CD14-positive monocyte (primary cell): ENCODE measurements at regions not wholly inside any gene's neighbourhood (a gene's known extent, or its start where the extent isn't known, plus 50 kb on each side); places are given as distances from the start of the nearest gene placed in this dataset.

ENCODE experiments used
- DNase-seq, 3 donors: peaks; one replicate each; pipeline ENCODE4 v3.0.0-alpha.2; 2011 to 2022
- H2AFZ ChIP-seq: 2 replicates; pipeline ENCODE4 v1.6.0; 2012; ENCODE audit warnings: mild to moderate bottlenecking, low read depth, low read length, inconsistent platforms; ENCODE audit not compliant: insufficient read depth, poor library complexity, severe bottlenecking
- H3K27ac ChIP-seq, 2 donors: 1 replicate in 1 of 2; 2 replicates in 1 of 2; pipeline ENCODE4 v1.5.1; 2012 to 2013; ENCODE audit warnings: low read length in 2 of 2, control low read depth in 1 of 2, inconsistent platforms in 1 of 2, low read depth in 1 of 2, mild to moderate bottlenecking in 1 of 2
- H3K27me3 ChIP-seq, 2 donors: one replicate each; pipeline versions ENCODE4 v1.6.0 to v1.6.1; 2011 to 2013; ENCODE audit warnings: low read length in 2 of 2; ENCODE audit not compliant: control insufficient read depth in 2 of 2, insufficient read depth in 2 of 2
- H3K36me3 ChIP-seq, 2 donors: replicated peaks in 1 of 2; 1 replicate in 1 of 2; 2 replicates in 1 of 2; pipeline versions ENCODE4 v1.5.1 to v1.6.1; 2012 to 2013; ENCODE audit warnings: low read length in 2 of 2, control low read depth in 1 of 2, inconsistent platforms in 1 of 2, mild to moderate bottlenecking in 1 of 2; ENCODE audit not compliant: insufficient read depth in 2 of 2, control insufficient read depth in 1 of 2
- H3K4me1 ChIP-seq, 2 donors: 1 replicate in 1 of 2; 2 replicates in 1 of 2; pipeline versions ENCODE4 v1.5.1 to v1.6.1; 2012 to 2013; ENCODE audit warnings: low read length in 2 of 2, control low read depth in 1 of 2, inconsistent platforms in 1 of 2, mild to moderate bottlenecking in 1 of 2, moderate library complexity in 1 of 2; ENCODE audit not compliant: insufficient read depth in 2 of 2, control insufficient read depth in 1 of 2
- H3K4me2 ChIP-seq: replicated peaks from 2 replicates; pipeline ENCODE3; 2012; ENCODE audit warnings: low read length, moderate library complexity, mild to moderate bottlenecking; ENCODE audit not compliant: poor library complexity, severe bottlenecking; ENCODE audit errors: extremely low read depth
- H3K4me3 ChIP-seq, 3 experiments: fragments of 200-600 bp in 1 of 3; sonication (generic) in 1 of 3; replicated peaks in 1 of 3; 1 replicate in 2 of 3; 2 replicates in 1 of 3; pipeline ENCODE4 v1.5.1; 2011 to 2013; ENCODE audit warnings: low read length in 3 of 3, mild to moderate bottlenecking in 3 of 3, control low read depth in 2 of 3, low read depth in 2 of 3, inconsistent platforms in 1 of 3, moderate library complexity in 1 of 3
- H3K79me2 ChIP-seq: 2 replicates; pipeline ENCODE4 v1.6.0; 2012; ENCODE audit warnings: mild to moderate bottlenecking, control low read depth, inconsistent platforms, low read length, moderate library complexity; ENCODE audit not compliant: insufficient read depth
- H3K9ac ChIP-seq: 2 replicates; pipeline ENCODE4 v1.6.0; 2017; ENCODE audit warnings: low read length, mild to moderate bottlenecking; ENCODE audit not compliant: insufficient read depth, poor library complexity, severe bottlenecking
- H3K9me3 ChIP-seq, 2 donors: replicated peaks in 1 of 2; 1 replicate in 1 of 2; 2 replicates in 1 of 2; pipeline versions ENCODE4 v1.5.1 to v1.6.1; 2012 to 2013; ENCODE audit warnings: low read length in 2 of 2, control low read depth in 1 of 2; ENCODE audit not compliant: control insufficient read depth in 1 of 2, insufficient read depth in 1 of 2
- H4K20me1 ChIP-seq: 2 replicates; pipeline ENCODE4 v1.6.0; 2012; ENCODE audit warnings: mild to moderate bottlenecking, low read length, control low read depth, moderate library complexity; ENCODE audit not compliant: insufficient read depth
- H3K27ac Mint-ChIP-seq, 7 donors: one replicate each; pipeline ENCODE4 v1.8.0; 2020; ENCODE audit warnings: mild to moderate bottlenecking in 7 of 7, mixed read lengths in 7 of 7, moderate library complexity in 6 of 7, inconsistent platforms in 2 of 7
- H3K27me3 Mint-ChIP-seq, 3 donors: one replicate each; pipeline ENCODE4 v1.8.0; 2021 to 2022; ENCODE audit warnings: low read depth in 3 of 3, mild to moderate bottlenecking in 3 of 3, mixed read lengths in 3 of 3, moderate library complexity in 3 of 3, inconsistent platforms in 1 of 3
- H3K36me3 Mint-ChIP-seq, 2 donors: one replicate each; pipeline ENCODE4 v1.8.0; 2020; ENCODE audit warnings: mixed read lengths in 2 of 2, inconsistent platforms in 1 of 2, mild to moderate bottlenecking in 1 of 2
- H3K4me1 Mint-ChIP-seq: one replicate; pipeline ENCODE4 v1.8.0; 2020; ENCODE audit warnings: mild to moderate bottlenecking, mixed read lengths
- H3K4me3 Mint-ChIP-seq, 2 donors: one replicate each; pipeline ENCODE4 v1.8.0; 2020; ENCODE audit warnings: mild to moderate bottlenecking in 2 of 2, mixed read lengths in 2 of 2, moderate library complexity in 1 of 2
- H3K9me3 Mint-ChIP-seq, 7 donors: one replicate each; pipeline ENCODE4 v1.8.0; 2020 to 2022; ENCODE audit warnings: mixed read lengths in 7 of 7, mild to moderate bottlenecking in 6 of 7, moderate library complexity in 6 of 7, inconsistent platforms in 2 of 7
- WGBS: methylation state at CpG from one replicate; pipeline ENCODE4 v1.1.5; 2013; ENCODE audit warnings: missing lambda C conversion rate; ENCODE audit not compliant: insufficient coverage; 5-methylcytosine and 5-hydroxymethylcytosine counted together
- intact Hi-C, 2 donors: fragments of 100-400 bp; cut with micrococcal nuclease; formaldehyde crosslinking; loops; one replicate each; pipeline versions ENCODE4 v1.15.0 to v1.15.1; 2023
- TF ChIP-seq, protein P1 (sequence below): fragments of 200-600 bp; IDR thresholded peaks from one replicate; pipeline ENCODE4 v1.8.0; 2022; ENCODE audit warnings: antibody characterized with exemption, mild to moderate bottlenecking

DNA sequence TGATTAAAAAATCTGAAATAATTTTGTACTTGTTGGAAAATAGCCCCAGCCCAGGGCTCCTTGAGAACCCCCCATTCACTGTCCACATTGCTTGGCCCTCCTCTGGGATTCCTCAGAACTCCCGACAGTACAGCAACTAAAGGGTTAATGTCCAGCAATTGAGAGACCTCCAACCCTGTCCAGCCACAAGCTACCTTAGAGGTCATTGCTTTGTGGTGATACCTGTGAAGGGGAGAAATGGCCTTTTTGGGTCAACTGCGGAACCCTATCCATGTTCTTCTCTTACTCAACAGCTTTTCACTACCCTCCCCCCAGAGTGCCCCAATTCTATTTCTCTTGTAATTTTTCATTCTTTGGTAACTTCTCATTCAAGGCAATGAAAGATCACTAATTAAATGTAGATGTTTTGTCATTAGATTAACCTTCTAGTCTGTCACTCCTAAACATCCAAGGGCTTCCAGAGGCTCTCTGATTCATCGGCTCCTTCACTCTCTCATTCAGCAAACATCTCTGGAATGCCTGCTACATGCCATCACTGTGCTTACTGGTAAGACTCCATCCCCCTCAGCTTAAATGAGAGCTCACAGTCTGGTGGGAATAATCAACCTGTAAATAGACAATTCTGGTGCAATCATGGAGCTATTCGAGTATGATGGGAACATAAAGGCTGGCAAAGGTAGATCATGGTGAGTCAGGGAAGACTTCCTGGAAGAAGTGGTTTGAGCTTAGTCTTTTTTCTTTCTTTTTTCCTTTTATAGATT lies 241.4 kb upstream of the PGRMC2 start:
- peaks cover 0 to 4% (median 2%) of the 10 kb centered on the region in 7 donors for H3K9me3 Mint-ChIP-seq
- no peaks in the 10 kb centered on the region for H3K36me3 ChIP-seq
- H3K9ac ChIP-seq: no peak overlapping the region
- WGBS: 100% methylated on average over 1 of the region's 4 CpGs
- no peaks in the 10 kb centered on the region for H3K4me1 ChIP-seq
- no peaks in the 10 kb centered on the region for H3K79me2 ChIP-seq
- no peaks in the 10 kb centered on the region for H3K27me3 ChIP-seq
- TF ChIP-seq, protein P1, sequence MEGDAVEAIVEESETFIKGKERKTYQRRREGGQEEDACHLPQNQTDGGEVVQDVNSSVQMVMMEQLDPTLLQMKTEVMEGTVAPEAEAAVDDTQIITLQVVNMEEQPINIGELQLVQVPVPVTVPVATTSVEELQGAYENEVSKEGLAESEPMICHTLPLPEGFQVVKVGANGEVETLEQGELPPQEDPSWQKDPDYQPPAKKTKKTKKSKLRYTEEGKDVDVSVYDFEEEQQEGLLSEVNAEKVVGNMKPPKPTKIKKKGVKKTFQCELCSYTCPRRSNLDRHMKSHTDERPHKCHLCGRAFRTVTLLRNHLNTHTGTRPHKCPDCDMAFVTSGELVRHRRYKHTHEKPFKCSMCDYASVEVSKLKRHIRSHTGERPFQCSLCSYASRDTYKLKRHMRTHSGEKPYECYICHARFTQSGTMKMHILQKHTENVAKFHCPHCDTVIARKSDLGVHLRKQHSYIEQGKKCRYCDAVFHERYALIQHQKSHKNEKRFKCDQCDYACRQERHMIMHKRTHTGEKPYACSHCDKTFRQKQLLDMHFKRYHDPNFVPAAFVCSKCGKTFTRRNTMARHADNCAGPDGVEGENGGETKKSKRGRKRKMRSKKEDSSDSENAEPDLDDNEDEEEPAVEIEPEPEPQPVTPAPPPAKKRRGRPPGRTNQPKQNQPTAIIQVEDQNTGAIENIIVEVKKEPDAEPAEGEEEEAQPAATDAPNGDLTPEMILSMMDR: no peak
- H3K36me3 Mint-ChIP-seq: no peaks in the 10 kb centered on the region
- DNase-seq: no peak
- H3K4me3 ChIP-seq: no peak overlapping the region
- H3K4me1 Mint-ChIP-seq: no peaks in the 10 kb centered on the region
- H3K27ac ChIP-seq: no peak overlapping the region
- H3K4me2 ChIP-seq: no peak overlapping the region
- no peak overlapping the region for H3K27ac Mint-ChIP-seq
- H4K20me1 ChIP-seq: no peaks in the 10 kb centered on the region
- H3K4me3 Mint-ChIP-seq: no peak overlapping the region
- H2AFZ ChIP-seq: no peak overlapping the region
- intact Hi-C loops: no loop called here
- peaks cover 0 to 2% (median 0%) of the 10 kb centered on the region in 3 donors for H3K27me3 Mint-ChIP-seq
- no peaks in the 10 kb centered on the region for H3K9me3 ChIP-seq

DNA sequence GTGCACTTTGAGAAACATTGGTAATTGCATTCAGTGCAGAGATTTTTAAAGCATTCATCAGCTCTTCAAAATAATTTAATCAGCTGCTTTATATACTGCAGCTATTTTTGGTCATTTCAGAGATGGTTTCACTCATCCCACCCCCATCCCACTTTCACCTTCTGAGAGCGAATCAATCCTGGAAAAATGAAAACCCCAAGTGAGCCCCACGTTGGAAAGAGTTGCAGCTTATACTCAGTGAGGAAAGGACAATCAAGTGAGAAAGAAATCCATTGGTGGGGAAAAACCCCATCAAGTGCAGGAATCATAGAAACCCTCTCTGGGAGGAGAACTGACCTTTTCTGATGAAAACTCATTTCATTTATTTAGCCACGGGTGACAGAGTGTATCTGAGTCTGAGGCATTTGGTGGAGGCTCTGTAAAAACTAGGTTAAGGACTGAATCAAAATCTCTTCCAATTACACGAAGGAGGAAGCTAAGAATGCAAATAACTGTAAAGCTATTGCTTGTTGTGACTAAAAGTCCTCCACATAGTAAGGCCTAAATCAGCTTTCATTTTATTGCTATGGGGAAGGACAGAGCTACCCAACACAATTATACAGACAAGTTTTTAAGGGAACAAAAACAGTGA lies 240.4 kb upstream of the PGRMC2 start:
- H3K4me3 Mint-ChIP-seq: no peak overlapping the region
- no peaks in the 10 kb centered on the region for H3K4me1 Mint-ChIP-seq
- Histone ChIP-seq H3K4me3 (no peak overlapping the region), H3K36me3 (no peaks in the 10 kb centered on the region), H3K4me1 (no peaks in the 10 kb centered on the region), H3K79me2 (no peaks in the 10 kb centered on the region), H4K20me1 (no peaks in the 10 kb centered on the region), H3K9ac (no peak overlapping the region), H3K27me3 (no peaks in the 10 kb centered on the region), H3K27ac (no peak overlapping the region), H2AFZ (no peak overlapping the region), H3K9me3 (no peaks in the 10 kb centered on the region), H3K4me2 (no peak overlapping the region)
- peaks cover 0 to 4% (median 2%) of the 10 kb centered on the region in 7 donors for H3K9me3 Mint-ChIP-seq
- DNase-seq: no peak
- H3K27ac Mint-ChIP-seq: no peak overlapping the region
- WGBS: 60% methylated on average over 1 of the region's 4 CpGs
- H3K36me3 Mint-ChIP-seq: no peaks in the 10 kb centered on the region
- H3K27me3 Mint-ChIP-seq: peaks cover 0 to 2% (median 0%) of the 10 kb centered on the region in 3 donors
- intact Hi-C loops: no loop called here
- TF ChIP-seq, protein P1: no peak
